Neural progenitor cell (in vitro differentiated cells): ENCODE measurements at regions not wholly inside any gene's neighbourhood (a gene's known extent, or its start where the extent isn't known, plus 50 kb on each side); places are given as distances from the start of the nearest gene placed in this dataset.

ENCODE experiments used
- EZH2phosphoT487 ChIP-seq: fragments of 200-600 bp; sonication (generic); IDR thresholded peaks from 2 replicates; pipeline ENCODE4 v1.6.1; 2017; ENCODE audit warnings: antibody characterized with exemption
- TF ChIP-seq, protein P1 (sequence below): fragments of 200-600 bp; sonication (generic); IDR thresholded peaks from 2 replicates; pipeline ENCODE4 v1.5.1; 2017; ENCODE audit warnings: antibody characterized with exemption, mild to moderate bottlenecking

DNA sequence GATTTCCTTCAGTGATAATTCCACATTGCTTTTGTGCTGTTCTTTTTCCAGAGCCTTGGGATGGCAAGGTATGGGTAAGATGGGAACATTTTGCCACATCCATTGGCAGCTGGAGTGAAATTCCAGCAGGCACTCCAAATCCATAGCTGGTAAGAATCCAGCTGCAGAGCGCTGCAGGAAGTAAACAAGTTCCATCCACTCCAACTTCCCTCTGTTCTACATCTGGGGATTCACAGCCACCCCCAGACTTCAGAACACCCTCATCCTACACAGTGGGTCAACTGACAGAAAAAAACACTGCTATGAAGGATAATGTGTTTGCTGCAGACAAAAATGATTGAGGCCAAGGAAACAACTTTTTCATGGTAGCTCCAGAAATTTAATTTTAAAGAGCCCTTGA is 747.8 kb downstream of the MAFB start:
- TF ChIP-seq, protein P1, sequence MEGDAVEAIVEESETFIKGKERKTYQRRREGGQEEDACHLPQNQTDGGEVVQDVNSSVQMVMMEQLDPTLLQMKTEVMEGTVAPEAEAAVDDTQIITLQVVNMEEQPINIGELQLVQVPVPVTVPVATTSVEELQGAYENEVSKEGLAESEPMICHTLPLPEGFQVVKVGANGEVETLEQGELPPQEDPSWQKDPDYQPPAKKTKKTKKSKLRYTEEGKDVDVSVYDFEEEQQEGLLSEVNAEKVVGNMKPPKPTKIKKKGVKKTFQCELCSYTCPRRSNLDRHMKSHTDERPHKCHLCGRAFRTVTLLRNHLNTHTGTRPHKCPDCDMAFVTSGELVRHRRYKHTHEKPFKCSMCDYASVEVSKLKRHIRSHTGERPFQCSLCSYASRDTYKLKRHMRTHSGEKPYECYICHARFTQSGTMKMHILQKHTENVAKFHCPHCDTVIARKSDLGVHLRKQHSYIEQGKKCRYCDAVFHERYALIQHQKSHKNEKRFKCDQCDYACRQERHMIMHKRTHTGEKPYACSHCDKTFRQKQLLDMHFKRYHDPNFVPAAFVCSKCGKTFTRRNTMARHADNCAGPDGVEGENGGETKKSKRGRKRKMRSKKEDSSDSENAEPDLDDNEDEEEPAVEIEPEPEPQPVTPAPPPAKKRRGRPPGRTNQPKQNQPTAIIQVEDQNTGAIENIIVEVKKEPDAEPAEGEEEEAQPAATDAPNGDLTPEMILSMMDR: no peak
- no peak for TF ChIP-seq EZH2phosphoT487
